NB4 (cell line): ENCODE measurements at regions not wholly inside any gene's neighbourhood (a gene's known extent, or its start where the extent isn't known, plus 50 kb on each side); places are given as distances from the start of the nearest gene placed in this dataset.

Experiments
- CTCF ChIP-seq: IDR thresholded peaks from one replicate; pipeline ENCODE4 v1.5.1; 2012; ENCODE audit warnings: low read depth, low read length
- POLR2A ChIP-seq: IDR thresholded peaks from 2 replicates; pipeline ENCODE4 v1.6.1; 2011; ENCODE audit warnings: mild to moderate bottlenecking; ENCODE audit not compliant: insufficient read length; ENCODE audit errors: extremely low read depth

DNA sequence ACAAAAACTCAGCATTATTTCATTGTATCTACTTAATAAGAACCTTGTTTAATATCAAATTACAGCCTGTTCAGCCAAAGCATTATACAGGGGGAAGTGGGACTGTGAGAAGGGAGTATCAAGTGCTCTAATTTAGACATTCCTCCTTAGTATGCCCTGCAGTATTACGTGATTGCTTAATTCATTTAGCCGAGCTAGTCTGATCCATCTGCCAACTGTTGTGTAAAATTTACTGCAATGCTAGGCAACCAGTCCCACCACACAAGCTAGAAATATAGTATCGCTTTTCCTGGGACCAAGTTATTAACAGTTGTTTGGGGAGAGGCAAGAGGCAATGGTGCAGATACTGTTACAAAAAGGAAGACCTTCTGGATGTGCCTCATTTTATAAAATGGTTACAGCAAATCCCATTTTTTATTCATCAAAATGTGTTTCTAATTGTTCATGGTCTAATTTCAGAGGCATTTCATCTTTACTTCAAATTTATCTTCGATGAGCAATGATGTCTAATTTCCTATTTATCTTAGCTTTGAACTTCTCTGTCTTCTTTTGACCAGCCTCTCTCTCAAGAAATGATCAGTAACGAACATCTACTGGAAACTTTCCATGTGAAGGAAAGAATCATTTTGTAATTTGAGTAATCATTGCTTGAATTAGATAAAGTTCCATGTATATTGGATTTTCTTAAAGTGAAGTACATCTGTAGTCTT, 283.3 kb downstream of the DUSP10 start:
- TF ChIP-seq POLR2A = no peak
- no peak for TF ChIP-seq CTCF
